ENCODE measurements at regions not wholly inside any gene's neighbourhood (a gene's known extent, or its start where the extent isn't known, plus 50 kb on each side); places are given as distances from the start of the nearest gene placed in this dataset.

- TF ChIP-seq, protein P1, sequence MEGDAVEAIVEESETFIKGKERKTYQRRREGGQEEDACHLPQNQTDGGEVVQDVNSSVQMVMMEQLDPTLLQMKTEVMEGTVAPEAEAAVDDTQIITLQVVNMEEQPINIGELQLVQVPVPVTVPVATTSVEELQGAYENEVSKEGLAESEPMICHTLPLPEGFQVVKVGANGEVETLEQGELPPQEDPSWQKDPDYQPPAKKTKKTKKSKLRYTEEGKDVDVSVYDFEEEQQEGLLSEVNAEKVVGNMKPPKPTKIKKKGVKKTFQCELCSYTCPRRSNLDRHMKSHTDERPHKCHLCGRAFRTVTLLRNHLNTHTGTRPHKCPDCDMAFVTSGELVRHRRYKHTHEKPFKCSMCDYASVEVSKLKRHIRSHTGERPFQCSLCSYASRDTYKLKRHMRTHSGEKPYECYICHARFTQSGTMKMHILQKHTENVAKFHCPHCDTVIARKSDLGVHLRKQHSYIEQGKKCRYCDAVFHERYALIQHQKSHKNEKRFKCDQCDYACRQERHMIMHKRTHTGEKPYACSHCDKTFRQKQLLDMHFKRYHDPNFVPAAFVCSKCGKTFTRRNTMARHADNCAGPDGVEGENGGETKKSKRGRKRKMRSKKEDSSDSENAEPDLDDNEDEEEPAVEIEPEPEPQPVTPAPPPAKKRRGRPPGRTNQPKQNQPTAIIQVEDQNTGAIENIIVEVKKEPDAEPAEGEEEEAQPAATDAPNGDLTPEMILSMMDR (IDR thresholded peaks at IDR 0.05) = no peak
- TF ChIP-seq POLR2A (IDR thresholded peaks at IDR 0.05) = no peak
- TF ChIP-seq EP300 (IDR thresholded peaks at IDR 0.05) = no peak
Observed at GRCh38 chr9:621201-621855, 220.2 kb upstream of the DMRT1 start.
